PC-9 (cell line): ENCODE measurements at regions not wholly inside any gene's neighbourhood (a gene's known extent, or its start where the extent isn't known, plus 50 kb on each side); places are given as distances from the start of the nearest gene placed in this dataset.

Source experiments
- EZH2 ChIP-seq: fragments of 200-600 bp; sonication (generic); IDR thresholded peaks from 2 replicates; pipeline ENCODE4 v1.8.0; 2017; ENCODE audit warnings: antibody characterized with exemption, low read depth
- TF ChIP-seq, protein P1 (sequence below): fragments of 200-600 bp; sonication (generic); conservative IDR thresholded peaks from 2 replicates; pipeline ENCODE4 v1.6.1; 2017; ENCODE audit warnings: mixed run types, antibody characterized with exemption, mild to moderate bottlenecking, moderate library complexity

DNA sequence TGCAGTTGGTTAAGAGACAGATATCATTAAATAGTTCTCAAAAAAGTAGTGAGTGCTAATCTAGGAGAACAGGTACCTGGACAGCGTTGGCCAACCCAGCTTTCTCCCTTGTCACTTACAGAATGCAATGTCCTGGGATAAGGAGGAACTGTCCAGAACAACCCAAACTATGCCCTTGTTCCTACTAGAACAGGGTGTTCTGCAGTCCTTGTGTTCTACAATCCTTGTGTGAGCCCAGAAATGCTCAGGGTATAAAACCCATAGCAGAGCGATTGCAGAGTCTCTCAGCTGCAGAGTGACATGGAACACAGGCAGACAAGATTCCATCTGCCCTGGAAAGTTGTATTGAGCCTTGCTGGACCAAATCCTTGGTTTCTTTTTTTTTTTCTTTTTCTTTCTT is 83.5 kb upstream of the VANGL1 start:
- TF ChIP-seq, protein P1, sequence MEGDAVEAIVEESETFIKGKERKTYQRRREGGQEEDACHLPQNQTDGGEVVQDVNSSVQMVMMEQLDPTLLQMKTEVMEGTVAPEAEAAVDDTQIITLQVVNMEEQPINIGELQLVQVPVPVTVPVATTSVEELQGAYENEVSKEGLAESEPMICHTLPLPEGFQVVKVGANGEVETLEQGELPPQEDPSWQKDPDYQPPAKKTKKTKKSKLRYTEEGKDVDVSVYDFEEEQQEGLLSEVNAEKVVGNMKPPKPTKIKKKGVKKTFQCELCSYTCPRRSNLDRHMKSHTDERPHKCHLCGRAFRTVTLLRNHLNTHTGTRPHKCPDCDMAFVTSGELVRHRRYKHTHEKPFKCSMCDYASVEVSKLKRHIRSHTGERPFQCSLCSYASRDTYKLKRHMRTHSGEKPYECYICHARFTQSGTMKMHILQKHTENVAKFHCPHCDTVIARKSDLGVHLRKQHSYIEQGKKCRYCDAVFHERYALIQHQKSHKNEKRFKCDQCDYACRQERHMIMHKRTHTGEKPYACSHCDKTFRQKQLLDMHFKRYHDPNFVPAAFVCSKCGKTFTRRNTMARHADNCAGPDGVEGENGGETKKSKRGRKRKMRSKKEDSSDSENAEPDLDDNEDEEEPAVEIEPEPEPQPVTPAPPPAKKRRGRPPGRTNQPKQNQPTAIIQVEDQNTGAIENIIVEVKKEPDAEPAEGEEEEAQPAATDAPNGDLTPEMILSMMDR, result no peak
- TF ChIP-seq EZH2, result no peak
